CD14-positive monocyte (primary cell): ENCODE measurements at regions not wholly inside any gene's neighbourhood (a gene's known extent, or its start where the extent isn't known, plus 50 kb on each side); places are given as distances from the start of the nearest gene placed in this dataset.
"Not testable (repeated sequence)": the region's sequence is repeated elsewhere in the genome, so short reads cannot be mapped to it uniquely, and the experiment has no call there.

Source experiments
- DNase-seq, 3 donors: peaks; one replicate each; pipeline ENCODE4 v3.0.0-alpha.2; 2011 to 2022
- H2AFZ ChIP-seq: 2 replicates; pipeline ENCODE4 v1.6.0; 2012; ENCODE audit warnings: mild to moderate bottlenecking, low read depth, low read length, inconsistent platforms; ENCODE audit not compliant: insufficient read depth, poor library complexity, severe bottlenecking
- H3K27ac ChIP-seq, 2 donors: 1 replicate in 1 of 2; 2 replicates in 1 of 2; pipeline ENCODE4 v1.5.1; 2012 to 2013; ENCODE audit warnings: low read length in 2 of 2, control low read depth in 1 of 2, inconsistent platforms in 1 of 2, low read depth in 1 of 2, mild to moderate bottlenecking in 1 of 2
- H3K27me3 ChIP-seq, 2 donors: one replicate each; pipeline versions ENCODE4 v1.6.0 to v1.6.1; 2011 to 2013; ENCODE audit warnings: low read length in 2 of 2; ENCODE audit not compliant: control insufficient read depth in 2 of 2, insufficient read depth in 2 of 2
- H3K36me3 ChIP-seq, 2 donors: replicated peaks in 1 of 2; 1 replicate in 1 of 2; 2 replicates in 1 of 2; pipeline versions ENCODE4 v1.5.1 to v1.6.1; 2012 to 2013; ENCODE audit warnings: low read length in 2 of 2, control low read depth in 1 of 2, inconsistent platforms in 1 of 2, mild to moderate bottlenecking in 1 of 2; ENCODE audit not compliant: insufficient read depth in 2 of 2, control insufficient read depth in 1 of 2
- H3K4me1 ChIP-seq, 2 donors: 1 replicate in 1 of 2; 2 replicates in 1 of 2; pipeline versions ENCODE4 v1.5.1 to v1.6.1; 2012 to 2013; ENCODE audit warnings: low read length in 2 of 2, control low read depth in 1 of 2, inconsistent platforms in 1 of 2, mild to moderate bottlenecking in 1 of 2, moderate library complexity in 1 of 2; ENCODE audit not compliant: insufficient read depth in 2 of 2, control insufficient read depth in 1 of 2
- H3K4me2 ChIP-seq: replicated peaks from 2 replicates; pipeline ENCODE3; 2012; ENCODE audit warnings: low read length, moderate library complexity, mild to moderate bottlenecking; ENCODE audit not compliant: poor library complexity, severe bottlenecking; ENCODE audit errors: extremely low read depth
- H3K4me3 ChIP-seq, 3 experiments: fragments of 200-600 bp in 1 of 3; sonication (generic) in 1 of 3; replicated peaks in 1 of 3; 1 replicate in 2 of 3; 2 replicates in 1 of 3; pipeline ENCODE4 v1.5.1; 2011 to 2013; ENCODE audit warnings: low read length in 3 of 3, mild to moderate bottlenecking in 3 of 3, control low read depth in 2 of 3, low read depth in 2 of 3, inconsistent platforms in 1 of 3, moderate library complexity in 1 of 3
- H3K79me2 ChIP-seq: 2 replicates; pipeline ENCODE4 v1.6.0; 2012; ENCODE audit warnings: mild to moderate bottlenecking, control low read depth, inconsistent platforms, low read length, moderate library complexity; ENCODE audit not compliant: insufficient read depth
- H3K9ac ChIP-seq: 2 replicates; pipeline ENCODE4 v1.6.0; 2017; ENCODE audit warnings: low read length, mild to moderate bottlenecking; ENCODE audit not compliant: insufficient read depth, poor library complexity, severe bottlenecking
- H3K9me3 ChIP-seq, 2 donors: replicated peaks in 1 of 2; 1 replicate in 1 of 2; 2 replicates in 1 of 2; pipeline versions ENCODE4 v1.5.1 to v1.6.1; 2012 to 2013; ENCODE audit warnings: low read length in 2 of 2, control low read depth in 1 of 2; ENCODE audit not compliant: control insufficient read depth in 1 of 2, insufficient read depth in 1 of 2
- H4K20me1 ChIP-seq: 2 replicates; pipeline ENCODE4 v1.6.0; 2012; ENCODE audit warnings: mild to moderate bottlenecking, low read length, control low read depth, moderate library complexity; ENCODE audit not compliant: insufficient read depth
- H3K27ac Mint-ChIP-seq, 7 donors: one replicate each; pipeline ENCODE4 v1.8.0; 2020; ENCODE audit warnings: mild to moderate bottlenecking in 7 of 7, mixed read lengths in 7 of 7, moderate library complexity in 6 of 7, inconsistent platforms in 2 of 7
- H3K27me3 Mint-ChIP-seq, 3 donors: one replicate each; pipeline ENCODE4 v1.8.0; 2021 to 2022; ENCODE audit warnings: low read depth in 3 of 3, mild to moderate bottlenecking in 3 of 3, mixed read lengths in 3 of 3, moderate library complexity in 3 of 3, inconsistent platforms in 1 of 3
- H3K36me3 Mint-ChIP-seq, 2 donors: one replicate each; pipeline ENCODE4 v1.8.0; 2020; ENCODE audit warnings: mixed read lengths in 2 of 2, inconsistent platforms in 1 of 2, mild to moderate bottlenecking in 1 of 2
- H3K4me1 Mint-ChIP-seq: one replicate; pipeline ENCODE4 v1.8.0; 2020; ENCODE audit warnings: mild to moderate bottlenecking, mixed read lengths
- H3K4me3 Mint-ChIP-seq, 2 donors: one replicate each; pipeline ENCODE4 v1.8.0; 2020; ENCODE audit warnings: mild to moderate bottlenecking in 2 of 2, mixed read lengths in 2 of 2, moderate library complexity in 1 of 2
- H3K9me3 Mint-ChIP-seq, 7 donors: one replicate each; pipeline ENCODE4 v1.8.0; 2020 to 2022; ENCODE audit warnings: mixed read lengths in 7 of 7, mild to moderate bottlenecking in 6 of 7, moderate library complexity in 6 of 7, inconsistent platforms in 2 of 7
- WGBS: methylation state at CpG from one replicate; pipeline ENCODE4 v1.1.5; 2013; ENCODE audit warnings: missing lambda C conversion rate; ENCODE audit not compliant: insufficient coverage; 5-methylcytosine and 5-hydroxymethylcytosine counted together
- intact Hi-C, 2 donors: fragments of 100-400 bp; cut with micrococcal nuclease; formaldehyde crosslinking; loops; one replicate each; pipeline versions ENCODE4 v1.15.0 to v1.15.1; 2023
- TF ChIP-seq, protein P1 (sequence below): fragments of 200-600 bp; IDR thresholded peaks from one replicate; pipeline ENCODE4 v1.8.0; 2022; ENCODE audit warnings: antibody characterized with exemption, mild to moderate bottlenecking

DNA sequence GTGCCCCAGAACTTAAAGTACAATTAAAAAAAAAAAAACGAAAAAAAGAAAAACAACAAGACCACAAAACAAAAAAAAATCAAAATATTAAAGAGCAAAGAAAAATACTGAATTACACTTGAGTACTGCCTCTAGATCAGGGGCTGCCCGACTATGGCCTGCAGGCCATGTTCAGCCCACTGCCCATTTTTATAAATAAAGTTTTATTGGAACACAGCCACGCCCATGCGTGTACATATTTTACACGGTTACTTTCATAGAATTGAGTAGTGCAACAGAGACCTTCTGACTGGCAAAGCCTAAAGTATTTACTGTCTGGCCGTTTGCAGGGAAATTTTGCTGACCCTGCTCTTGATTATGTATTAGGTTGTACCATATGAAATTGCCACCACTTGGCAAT, 130.5 kb downstream of the ATXN3L start:
- no peak overlapping the region for H3K9ac ChIP-seq
- no peaks in the 10 kb centered on the region for H3K36me3 ChIP-seq
- Mint-ChIP-seq H3K4me1 (no peaks in the 10 kb centered on the region), H3K27me3 (peaks cover 1 to 31% (median 1%) of the 10 kb centered on the region in 3 donors), H3K4me3 (no peak overlapping the region), H3K9me3 (peaks cover 0 to 13% (median 3%) of the 10 kb centered on the region in 7 donors), H3K27ac (no peak overlapping the region), H3K36me3 (no peaks in the 10 kb centered on the region)
- TF ChIP-seq, protein P1, sequence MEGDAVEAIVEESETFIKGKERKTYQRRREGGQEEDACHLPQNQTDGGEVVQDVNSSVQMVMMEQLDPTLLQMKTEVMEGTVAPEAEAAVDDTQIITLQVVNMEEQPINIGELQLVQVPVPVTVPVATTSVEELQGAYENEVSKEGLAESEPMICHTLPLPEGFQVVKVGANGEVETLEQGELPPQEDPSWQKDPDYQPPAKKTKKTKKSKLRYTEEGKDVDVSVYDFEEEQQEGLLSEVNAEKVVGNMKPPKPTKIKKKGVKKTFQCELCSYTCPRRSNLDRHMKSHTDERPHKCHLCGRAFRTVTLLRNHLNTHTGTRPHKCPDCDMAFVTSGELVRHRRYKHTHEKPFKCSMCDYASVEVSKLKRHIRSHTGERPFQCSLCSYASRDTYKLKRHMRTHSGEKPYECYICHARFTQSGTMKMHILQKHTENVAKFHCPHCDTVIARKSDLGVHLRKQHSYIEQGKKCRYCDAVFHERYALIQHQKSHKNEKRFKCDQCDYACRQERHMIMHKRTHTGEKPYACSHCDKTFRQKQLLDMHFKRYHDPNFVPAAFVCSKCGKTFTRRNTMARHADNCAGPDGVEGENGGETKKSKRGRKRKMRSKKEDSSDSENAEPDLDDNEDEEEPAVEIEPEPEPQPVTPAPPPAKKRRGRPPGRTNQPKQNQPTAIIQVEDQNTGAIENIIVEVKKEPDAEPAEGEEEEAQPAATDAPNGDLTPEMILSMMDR, result no peak
- no peak overlapping the region for H3K4me2 ChIP-seq
- no peak overlapping the region for H3K4me3 ChIP-seq
- H3K79me2 ChIP-seq, result no peaks in the 10 kb centered on the region
- no peaks in the 10 kb centered on the region for H3K9me3 ChIP-seq
- intact Hi-C loops, result no loop called here
- no peaks in the 10 kb centered on the region for H4K20me1 ChIP-seq
- H2AFZ ChIP-seq, result no peak overlapping the region
- H3K27me3 ChIP-seq, result peaks cover 0 to 24% of the 10 kb centered on the region in 2 donors
- no peaks in the 10 kb centered on the region for H3K4me1 ChIP-seq
- H3K27ac ChIP-seq, result no peak overlapping the region
- no peak for DNase-seq
- no CpG with 5 or more reads among the region's 6 CpGs for WGBS

DNA sequence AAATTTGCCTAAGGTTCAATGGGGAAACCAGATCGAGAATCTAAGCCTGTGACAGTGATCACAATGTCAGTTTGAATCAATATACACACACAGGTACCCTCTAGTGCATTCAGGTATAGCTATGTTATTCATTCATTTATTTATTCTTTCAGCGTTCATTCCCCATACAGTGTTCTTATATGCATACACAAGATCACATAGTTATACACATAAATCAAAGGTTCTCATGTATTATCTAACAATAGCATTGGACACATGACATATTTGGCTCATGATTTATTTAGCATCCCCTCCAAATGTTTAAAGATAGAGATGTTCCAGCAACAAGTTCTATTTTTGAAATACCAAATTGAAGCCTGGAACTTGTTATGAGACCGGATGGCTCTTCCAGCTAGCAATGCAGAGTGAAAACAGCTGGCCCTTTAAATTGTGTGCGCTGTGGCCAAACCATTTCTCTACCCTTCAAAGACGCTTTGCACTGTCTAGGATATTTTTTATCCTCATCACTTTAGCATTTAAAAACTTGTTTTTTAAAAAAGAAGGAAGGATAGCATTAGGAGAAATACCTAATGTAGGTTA, 131.0 kb downstream of the ATXN3L start:
- Histone ChIP-seq H2AFZ (no peak overlapping the region), H3K36me3 (no peaks in the 10 kb centered on the region), H3K4me3 (no peak overlapping the region), H4K20me1 (no peaks in the 10 kb centered on the region), H3K27ac (no peak overlapping the region), H3K4me2 (no peak overlapping the region), H3K27me3 (peaks cover 0 to 21% of the 10 kb centered on the region in 2 donors), H3K9ac (no peak overlapping the region), H3K4me1 (no peaks in the 10 kb centered on the region), H3K9me3 (no peaks in the 10 kb centered on the region), H3K79me2 (no peaks in the 10 kb centered on the region)
- Mint-ChIP-seq H3K9me3 (peaks cover 0 to 18% (median 3%) of the 10 kb centered on the region in 7 donors), H3K27ac (no peak overlapping the region), H3K4me1 (no peaks in the 10 kb centered on the region), H3K36me3 (peaks cover 0 to 2% of the 10 kb centered on the region in 2 donors), H3K27me3 (peaks cover 1 to 32% (median 1%) of the 10 kb centered on the region in 3 donors), H3K4me3 (no peak overlapping the region)
- TF ChIP-seq, protein P1, result no peak
- WGBS, result 100% methylated on average over 1 of the region's 5 CpGs
- no peak for DNase-seq
- intact Hi-C loops, result no loop called here

DNA sequence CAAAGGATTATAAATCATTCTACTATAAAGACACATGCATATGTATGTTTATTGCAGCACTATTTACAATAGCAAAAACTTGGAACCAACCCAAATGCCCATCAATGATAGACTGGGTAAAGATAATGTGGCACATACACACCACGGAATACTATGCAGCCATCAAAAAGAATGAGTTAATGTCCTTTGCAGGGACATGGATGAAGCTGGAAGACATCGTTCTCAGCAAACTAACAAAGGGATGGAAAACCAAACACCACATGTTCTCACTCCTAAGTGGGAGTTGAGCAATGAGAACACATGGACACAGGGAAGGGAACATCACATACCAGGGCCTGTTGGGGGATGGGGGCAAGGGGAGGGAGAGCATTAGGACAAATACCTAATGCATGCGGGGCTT, 133.2 kb downstream of the ATXN3L start:
- H2AFZ ChIP-seq, H3K79me2 ChIP-seq, H3K4me3 Mint-ChIP-seq, H3K4me2 ChIP-seq, H3K4me3 ChIP-seq, H3K36me3 Mint-ChIP-seq, H3K4me1 ChIP-seq, DNase-seq, intact Hi-C loops, H3K9me3 ChIP-seq, H3K4me1 Mint-ChIP-seq, H3K36me3 ChIP-seq, H3K9ac ChIP-seq, H3K27ac ChIP-seq, H4K20me1 ChIP-seq, H3K27ac Mint-ChIP-seq: not testable (repeated sequence)
- H3K9me3 Mint-ChIP-seq, result peaks cover 0 to 18% (median 7%) of the 10 kb centered on the region in 7 donors
- peaks cover 1 to 51% (median 1%) of the 10 kb centered on the region in 3 donors for H3K27me3 Mint-ChIP-seq
- H3K27me3 ChIP-seq, result peaks cover 0 to 14% of the 10 kb centered on the region in 2 donors
- no CpG with 5 or more reads among the region's 3 CpGs for WGBS
